Adrenal gland (tissue), 9 donors: ENCODE measurements at regions not wholly inside any gene's neighbourhood (a gene's known extent, or its start where the extent isn't known, plus 50 kb on each side); places are given as distances from the start of the nearest gene placed in this dataset.

ENCODE experiments used
- DNase-seq, 7 donors: peaks; one replicate each; pipeline ENCODE4 v3.0.0-alpha.2; 2019 to 2020
- H3K27ac ChIP-seq, 5 donors: fragments of 200-600 bp; sonication (generic) in 4 of 5; 1 replicate in 3 of 5; 2 replicates in 2 of 5; pipeline versions ENCODE4 v1.5.1 to v1.8.0; 2016 to 2020; ENCODE audit warnings: mild to moderate bottlenecking in 1 of 5
- H3K27me3 ChIP-seq: fragments of 200-600 bp; 2 replicates; pipeline ENCODE4 v1.8.0; 2021
- H3K36me3 ChIP-seq, 2 donors: fragments of 200-600 bp; replicated peaks in 1 of 2; 1 replicate in 1 of 2; 2 replicates in 1 of 2; pipeline versions ENCODE4 v1.5.1 to v1.8.0; 2018 to 2022
- H3K4me1 ChIP-seq, 2 donors: fragments of 200-600 bp; replicated peaks in 1 of 2; 1 replicate in 1 of 2; 2 replicates in 1 of 2; pipeline versions ENCODE4 v1.5.1 to v1.8.0; 2018 to 2021
- H3K4me3 ChIP-seq, 4 donors: fragments of 200-600 bp; sonication (generic) in 3 of 4; one replicate each; pipeline ENCODE4 v1.5.1; 2016 to 2018
- H3K9me3 ChIP-seq, 3 donors: fragments of 200-600 bp; sonication (generic) in 1 of 3; replicated peaks in 1 of 3; 1 replicate in 2 of 3; 2 replicates in 1 of 3; pipeline versions ENCODE4 v1.5.1 to v1.8.0; 2016 to 2021
- CTCF ChIP-seq, 6 experiments: fragments of 450-650 bp in 4 of 6; fragments of 200-600 bp in 2 of 6; sonication (generic) in 1 of 6; IDR thresholded peaks; 1 replicate in 5 of 6; 2 replicates in 1 of 6; pipeline versions ENCODE4 v1.5.1 to v1.8.0; 2016 to 2021; ENCODE audit warnings: antibody characterized with exemption in 6 of 6, mild to moderate bottlenecking in 2 of 6, moderate library complexity in 1 of 6
- POLR2A ChIP-seq, 2 donors: fragments of 450-650 bp; IDR thresholded peaks; one replicate each; pipeline ENCODE4 v1.6.1; 2017; ENCODE audit warnings: antibody characterized with exemption in 2 of 2, mild to moderate bottlenecking in 2 of 2, moderate library complexity in 1 of 2
- WGBS, 4 donors: extraction: QIAGEN DNeasy Blood & Tissue Kit in 2 of 4; methylation state at CpG; one replicate each; pipeline versions ENCODE4 v1.1.5 to v1.1.7; 2013 to 2017; 5-methylcytosine and 5-hydroxymethylcytosine counted together
- intact Hi-C, 2 donors: fragments of 100-400 bp; cut with DNase I; formaldehyde crosslinking; loops; one replicate each; pipeline versions ENCODE4 v1.14.1 to v1.15.0; 2022 to 2023
- donor health status: healthy with polysubstance abuse.
- donor health status: Bipolar disorder and iron deficiency.
- donor health status: DM: yes; HTN: yes; CAD: no.
- donor health status: DM: no; HTN: no; CAD: no.
- donor health status: DM: no; HTN: no; CAD: no.

DNA sequence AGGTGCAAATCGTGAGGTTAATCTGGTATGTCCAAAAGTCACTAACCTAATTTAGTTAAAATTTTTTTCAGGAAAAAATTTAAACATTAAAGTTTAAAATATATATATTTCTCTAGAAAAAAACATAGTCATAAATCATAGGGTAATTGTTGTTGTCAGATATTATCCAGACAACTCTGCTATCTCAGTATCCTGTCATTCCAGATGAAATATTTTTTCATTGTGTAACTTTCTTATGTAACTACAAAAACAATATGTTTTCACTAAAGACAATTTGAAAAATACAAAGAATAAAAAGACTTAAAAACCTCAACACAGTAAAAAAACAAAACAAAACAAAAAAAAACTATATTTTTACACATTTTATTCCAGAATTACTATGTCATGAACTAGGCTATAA is 57.6 kb downstream of the TENT5A start:
- DNase-seq = no peak
- Histone ChIP-seq H3K36me3 (no peaks in the 10 kb centered on the region), H3K9me3 (no peaks in the 10 kb centered on the region), H3K27ac (no peak overlapping the region), H3K4me1 (peaks cover 0 to 9% of the 10 kb centered on the region in 2 donors), H3K4me3 (no peak overlapping the region), H3K27me3 (no peaks in the 10 kb centered on the region)
- WGBS, 4 donors = 79 to 94% (median 87%) methylated on average over 1 of the region's 1 CpG
- TF ChIP-seq POLR2A (IDR thresholded peaks at IDR 0.05) (no peak), CTCF (IDR thresholded peaks at IDR 0.05) (no peak)
- intact Hi-C loops = no loop called here

GRCh38 chr6:81694207-81694606 is 58.3 kb downstream of the TENT5A start:
- 79 to 91% (median 83%) methylated on average over 2 of the region's 2 CpGs for WGBS, 4 donors
- H3K4me1 ChIP-seq = peaks cover 0 to 9% of the 10 kb centered on the region in 2 donors
- DNase-seq = no peak
- H3K36me3 ChIP-seq = no peaks in the 10 kb centered on the region
- H3K27me3 ChIP-seq = no peaks in the 10 kb centered on the region
- intact Hi-C loops = no loop called here
- no peaks in the 10 kb centered on the region for H3K9me3 ChIP-seq
- no peak for TF ChIP-seq CTCF (IDR thresholded peaks at IDR 0.05)
- TF ChIP-seq POLR2A (IDR thresholded peaks at IDR 0.05) = no peak
- H3K4me3 ChIP-seq = no peak overlapping the region
- H3K27ac ChIP-seq = no peak overlapping the region

DNA sequence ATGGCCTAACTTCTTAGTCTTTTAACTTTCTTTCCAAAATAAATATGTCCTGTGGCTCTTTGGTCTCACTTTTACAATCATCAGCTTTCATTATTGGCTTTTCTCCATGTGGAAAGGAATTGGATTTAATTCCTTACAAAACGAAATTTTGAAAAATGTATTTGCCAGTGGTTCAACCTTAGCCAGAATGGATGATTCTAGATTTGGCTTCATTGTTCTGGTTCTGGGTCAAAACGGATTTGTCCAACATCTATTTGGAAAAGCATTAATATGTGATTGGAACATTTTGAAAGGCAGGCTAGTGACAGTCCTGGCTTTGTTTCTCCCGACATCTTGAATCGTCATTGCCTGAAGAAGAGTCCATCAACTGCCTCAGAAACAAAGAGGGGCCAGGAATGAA is 59.2 kb downstream of the TENT5A start:
- intact Hi-C loops = no loop called here
- no peaks in the 10 kb centered on the region for H3K36me3 ChIP-seq
- DNase-seq = no peak
- no peaks in the 10 kb centered on the region for H3K9me3 ChIP-seq
- peaks cover 0 to 9% of the 10 kb centered on the region in 2 donors for H3K4me1 ChIP-seq
- no peak overlapping the region for H3K27ac ChIP-seq
- H3K27me3 ChIP-seq = no peaks in the 10 kb centered on the region
- no peak overlapping the region for H3K4me3 ChIP-seq
- TF ChIP-seq CTCF (IDR thresholded peaks at IDR 0.05) (no peak), POLR2A (IDR thresholded peaks at IDR 0.05) (no peak)
- WGBS, 4 donors = 71 to 82% (median 72%) methylated on average over 4 of the region's 4 CpGs

DNA sequence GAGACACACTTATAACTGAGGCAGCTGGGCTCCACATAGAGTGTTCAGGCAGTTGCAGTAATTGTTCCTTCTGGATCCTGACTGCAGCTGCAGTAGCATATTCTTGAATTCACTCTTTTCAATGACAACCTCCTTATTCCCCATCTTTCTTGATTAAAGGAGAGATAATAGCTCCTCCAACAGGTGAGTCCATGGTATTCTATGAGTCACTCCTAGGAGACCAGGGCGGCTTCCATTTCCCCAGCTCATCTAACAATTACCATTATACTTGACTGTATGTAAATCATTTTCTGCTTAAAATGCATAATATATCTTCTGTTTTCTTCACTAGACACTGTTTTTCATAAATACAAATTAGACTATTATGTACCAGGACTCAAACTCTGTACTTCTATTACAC is 62.4 kb downstream of the TENT5A start:
- WGBS, 4 donors = 91 to 95% (median 93%) methylated on average over 1 of the region's 1 CpG
- no peaks in the 10 kb centered on the region for H3K27me3 ChIP-seq
- peaks cover 0 to 6% of the 10 kb centered on the region in 2 donors for H3K4me1 ChIP-seq
- TF ChIP-seq POLR2A (IDR thresholded peaks at IDR 0.05) (no peak), CTCF (IDR thresholded peaks at IDR 0.05) (no peak)
- no peak overlapping the region for H3K4me3 ChIP-seq
- no peak for DNase-seq
- intact Hi-C loops = no loop called here
- H3K9me3 ChIP-seq = no peaks in the 10 kb centered on the region
- no peaks in the 10 kb centered on the region for H3K36me3 ChIP-seq
- no peak overlapping the region for H3K27ac ChIP-seq
